HG03066 (cell line): ENCODE measurements at regions not wholly inside any gene's neighbourhood (a gene's known extent, or its start where the extent isn't known, plus 50 kb on each side); places are given as distances from the start of the nearest gene placed in this dataset.

Experiments
- ATAC-seq: cut with Tn5 transposase; IDR thresholded peaks from one replicate; pipeline ENCODE4 v1.9.1; 2021; ENCODE audit warnings: low read depth; ENCODE audit not compliant: unreplicated experiment

GRCh38 chr2:12960671-12961070 lies 243.9 kb downstream of the TRIB2 start:
- ATAC-seq: no peak

DNA sequence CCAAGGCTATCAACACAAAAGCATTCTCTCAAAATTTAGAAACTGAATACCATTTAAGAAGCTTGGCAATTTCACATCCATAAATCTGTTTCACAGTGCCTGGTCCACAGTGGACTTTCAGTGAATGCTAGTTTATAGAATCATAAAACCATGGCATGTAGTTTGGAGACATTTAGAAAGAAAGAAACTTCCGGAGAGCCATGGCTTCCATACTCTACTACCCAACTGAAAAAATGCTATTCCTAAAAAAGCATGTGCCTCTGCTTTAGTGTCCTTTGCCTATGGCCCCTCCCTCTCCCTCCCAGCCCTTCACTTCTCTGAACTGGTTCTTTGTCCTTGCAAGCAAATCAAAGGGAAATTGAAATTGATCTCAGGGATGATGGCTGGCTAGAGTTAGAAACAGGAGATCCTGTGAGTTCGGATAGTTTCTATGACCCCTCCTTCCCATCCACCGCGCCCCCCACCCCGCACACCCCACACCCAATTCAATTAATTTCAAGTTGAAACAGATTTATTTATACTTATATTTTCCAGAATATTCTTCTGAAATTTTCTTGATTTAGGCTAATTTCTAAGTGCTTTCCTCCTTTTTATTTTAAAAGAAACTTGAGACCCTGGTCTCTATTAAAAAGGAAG lies 248.3 kb downstream of the TRIB2 start:
- ATAC-seq: no peak

DNA sequence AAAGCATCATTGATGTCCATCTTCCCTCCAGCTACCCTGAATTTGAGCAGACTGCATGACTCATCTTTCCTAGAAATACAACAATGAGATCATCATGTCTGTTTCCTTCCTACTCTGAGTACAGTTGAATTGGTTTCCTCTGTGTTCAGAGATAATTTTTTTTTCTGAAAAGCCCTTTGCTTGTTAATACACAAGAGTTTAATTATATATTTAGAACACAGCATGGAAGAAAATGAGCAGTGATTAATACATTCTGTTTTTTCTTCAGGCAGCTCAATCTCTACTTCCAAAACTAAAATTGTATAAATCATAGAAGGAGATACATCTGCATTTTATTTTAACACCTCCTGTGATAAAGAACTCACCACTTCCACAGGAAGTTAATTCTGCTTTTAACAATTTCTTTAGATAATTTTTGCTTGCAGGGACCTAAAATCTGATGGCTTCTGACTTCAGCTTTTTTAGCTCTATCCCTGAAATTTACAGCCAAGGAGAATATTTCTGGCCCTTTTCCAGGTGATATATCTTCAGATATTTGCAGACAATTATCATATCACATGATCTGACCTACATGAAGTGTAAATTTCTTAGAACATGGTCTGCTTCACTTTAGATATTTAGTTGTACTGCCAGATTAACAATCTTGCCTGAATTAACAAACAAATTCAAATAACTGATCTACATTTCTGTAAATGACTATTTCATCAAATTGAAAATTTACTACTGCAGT lies 249.0 kb downstream of the TRIB2 start:
- no peak for ATAC-seq

DNA sequence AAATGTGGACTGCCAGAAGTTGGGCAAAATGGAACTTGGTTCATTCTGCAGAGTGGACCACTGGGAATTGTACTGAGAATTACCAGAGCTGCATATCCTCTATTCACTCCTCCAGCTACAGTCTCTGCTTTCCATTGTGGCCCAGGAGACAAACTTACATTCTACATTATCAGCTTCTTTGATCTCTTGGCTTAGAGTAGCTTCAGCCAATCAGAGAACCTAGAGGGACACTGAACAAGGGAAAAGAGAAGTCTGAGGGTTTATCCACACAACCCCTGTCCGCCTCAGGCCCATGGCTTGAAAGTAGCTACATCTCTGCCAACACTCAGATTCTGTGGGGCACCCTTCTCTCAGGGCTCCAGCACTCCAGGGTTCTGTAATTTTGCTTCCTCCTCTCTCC lies 251.1 kb downstream of the TRIB2 start:
- ATAC-seq: no peak

DNA sequence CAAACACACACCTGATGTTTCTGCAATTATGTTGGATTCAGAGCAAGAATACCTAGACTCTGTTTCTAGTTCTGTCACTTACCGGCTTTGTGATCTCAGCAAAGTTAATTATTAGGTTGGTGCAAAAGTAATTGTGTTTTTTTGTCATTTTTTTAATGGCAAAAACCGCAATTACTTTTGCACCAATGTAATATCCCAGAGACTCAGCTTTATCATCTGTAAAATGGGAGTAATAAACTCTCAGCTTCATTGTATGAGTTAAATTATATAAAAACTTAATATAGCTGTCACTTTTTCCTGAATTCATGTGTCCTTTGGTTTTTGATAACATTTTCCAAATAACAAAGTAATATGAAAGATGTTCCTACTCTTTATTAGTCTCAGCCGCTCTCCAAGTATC lies 251.7 kb downstream of the TRIB2 start:
- ATAC-seq: no peak

DNA sequence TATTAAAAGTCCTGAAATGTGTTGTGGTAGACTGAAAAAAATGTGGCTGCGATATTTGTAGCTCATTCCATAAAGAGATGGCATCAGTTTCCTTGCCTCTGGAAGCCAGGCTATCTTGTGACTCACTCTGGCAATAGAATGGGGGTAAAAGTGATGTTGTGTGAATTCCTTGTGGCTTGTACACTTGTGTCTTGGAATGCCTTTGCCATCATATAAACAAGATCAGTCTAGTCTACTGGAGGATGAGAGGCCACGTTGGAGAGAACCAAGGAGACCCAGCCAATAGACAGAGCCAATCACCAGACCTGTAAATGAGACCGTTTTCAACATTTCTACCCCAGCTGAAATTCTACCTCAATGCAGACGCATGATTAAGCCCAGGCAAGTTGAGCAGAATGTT lies 254.1 kb downstream of the TRIB2 start:
- ATAC-seq: no peak

DNA sequence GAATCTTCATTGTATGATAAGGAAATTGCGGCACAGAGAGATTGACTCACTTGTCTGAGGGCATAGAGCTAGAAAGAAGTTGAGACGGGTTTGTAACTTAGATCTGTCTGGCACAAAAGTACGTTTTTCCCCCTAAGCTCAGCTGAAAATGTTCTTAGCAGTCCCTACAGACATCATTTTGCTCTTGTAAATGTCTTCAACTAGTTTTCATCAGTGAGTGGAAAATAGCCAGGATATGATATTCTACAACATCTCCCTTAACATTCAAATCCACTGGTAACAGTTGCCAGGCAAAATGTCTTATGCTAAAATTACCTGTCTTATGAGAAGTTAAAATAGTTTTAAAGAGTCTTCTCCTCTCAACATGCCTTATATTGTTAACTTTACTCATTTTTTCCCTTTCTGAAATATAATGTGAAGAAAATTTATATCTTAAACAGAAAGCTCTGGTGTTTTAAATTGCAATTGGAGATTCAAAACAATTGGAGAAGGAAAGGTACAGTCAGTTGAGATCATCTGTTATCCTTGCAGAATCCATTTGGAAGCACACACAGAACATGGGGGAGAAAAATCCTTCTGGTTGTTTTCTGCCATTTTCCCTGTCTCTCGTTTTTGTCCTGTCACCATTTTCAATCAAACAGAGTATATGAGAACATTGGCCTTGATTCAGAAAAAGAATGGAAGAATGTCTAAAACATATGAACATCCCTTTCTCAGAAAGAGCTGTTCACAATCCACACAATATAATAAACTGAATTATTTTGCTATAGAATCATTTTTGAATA lies 255.0 kb downstream of the TRIB2 start:
- no peak for ATAC-seq

- ATAC-seq: no peak
These were observed 261.5 kb downstream of the TRIB2 start for GRCh38 chr2:12978066-12978835.

- ATAC-seq: no peak
These were observed 262.3 kb downstream of the TRIB2 start for GRCh38 chr2:12979066-12979465.

- ATAC-seq: no peak
These were observed 264.1 kb downstream of the TRIB2 start for GRCh38 chr2:12980817-12981216.

GRCh38 chr2:12982149-12982584 lies 265.4 kb downstream of the TRIB2 start:
- no peak for ATAC-seq

DNA sequence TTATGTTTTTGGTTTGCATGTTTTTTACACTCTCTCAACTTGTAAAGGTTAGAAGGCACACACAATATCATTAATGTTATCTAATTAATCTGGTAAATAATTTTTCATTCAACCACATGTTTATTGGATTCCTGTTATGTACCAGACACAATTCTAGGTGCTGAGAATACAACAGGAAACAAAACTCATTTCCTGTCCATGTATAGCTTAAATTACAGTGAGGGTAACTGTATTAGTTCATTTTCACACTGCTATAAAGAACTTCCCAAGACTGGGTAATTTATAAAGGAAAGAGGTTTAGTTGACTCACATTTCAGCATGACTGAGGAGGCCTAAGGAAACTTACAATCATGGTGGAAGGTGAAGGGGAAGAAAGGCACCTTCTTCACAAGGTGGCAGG lies 270.5 kb downstream of the TRIB2 start:
- no peak for ATAC-seq

DNA sequence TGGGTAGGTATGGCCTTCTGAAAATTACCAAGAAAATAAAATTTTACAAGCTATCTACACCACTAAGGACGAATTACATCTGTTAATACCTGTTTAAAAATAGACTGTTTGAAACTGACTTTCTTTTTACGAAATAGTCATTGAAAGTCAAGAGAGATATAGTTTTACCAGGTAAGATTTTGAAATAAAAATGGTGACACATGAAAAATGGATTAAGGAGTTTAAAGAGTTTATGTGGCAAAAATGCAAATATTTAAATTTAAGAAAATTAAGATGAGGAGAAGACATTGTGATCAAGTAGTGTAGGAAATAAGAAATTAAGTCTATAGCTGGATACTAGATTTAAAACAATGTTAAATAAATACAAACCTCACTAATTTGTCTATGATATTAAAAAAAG lies 271.5 kb downstream of the TRIB2 start:
- no peak for ATAC-seq

GRCh38 chr2:12990523-12990922 lies 273.8 kb downstream of the TRIB2 start:
- ATAC-seq: no peak

DNA sequence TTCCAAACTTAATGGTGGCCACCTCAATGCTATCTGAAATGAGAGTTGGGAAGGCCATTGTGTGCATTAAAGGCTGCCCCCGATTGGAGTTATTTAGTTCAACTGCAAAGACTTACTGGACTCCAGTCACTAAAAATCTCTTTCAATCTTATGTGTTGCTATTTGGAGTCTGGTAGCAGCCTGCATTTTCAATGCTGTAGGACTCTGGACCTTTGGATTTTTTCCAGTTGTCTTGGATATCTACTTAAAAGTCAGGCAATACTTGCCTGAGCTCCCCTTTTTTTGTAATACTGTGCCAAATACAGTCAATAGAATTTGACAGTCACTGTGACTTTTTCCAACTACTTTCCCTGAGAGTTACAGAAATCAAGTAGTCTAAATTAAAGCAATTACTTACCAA lies 281.9 kb downstream of the TRIB2 start:
- ATAC-seq: no peak

- ATAC-seq: no peak
These were observed 284.1 kb downstream of the TRIB2 start for GRCh38 chr2:13000664-13001363.

DNA sequence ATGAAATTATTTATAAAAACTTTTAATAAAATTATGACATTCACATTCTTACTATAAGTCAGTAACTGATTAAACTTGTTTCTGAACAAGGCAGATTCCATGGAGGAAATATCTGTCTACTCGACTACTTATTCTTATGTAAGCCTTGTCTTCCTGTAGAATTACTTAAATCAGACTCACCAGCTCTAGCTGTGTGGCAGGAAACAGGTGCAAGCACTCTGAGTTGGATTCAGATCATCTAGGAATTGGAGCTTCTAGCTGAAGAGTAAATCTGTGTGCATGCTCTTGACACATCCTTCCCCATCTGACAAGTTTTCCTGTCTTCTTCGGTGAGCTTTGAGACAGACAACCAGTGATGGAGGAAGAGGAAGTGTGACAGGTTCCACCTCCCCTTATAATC lies 284.7 kb downstream of the TRIB2 start:
- no peak for ATAC-seq

GRCh38 chr2:13002536-13003331 lies 286.0 kb downstream of the TRIB2 start:
- ATAC-seq: no peak

- no peak for ATAC-seq
These were observed 286.8 kb downstream of the TRIB2 start for GRCh38 chr2:13003500-13003899.
